GM19240 (cell line): ENCODE measurements at regions not wholly inside any gene's neighbourhood (a gene's known extent, or its start where the extent isn't known, plus 50 kb on each side); places are given as distances from the start of the nearest gene placed in this dataset.
A peak's percentile ranks its signal among the peaks of the same experiment; 100 is the strongest.
"Not testable (repeated sequence)": the region's sequence is repeated elsewhere in the genome, so short reads cannot be mapped to it uniquely, and the experiment has no call there.

Experiments used
- DNase-seq: peaks from one replicate; pipeline ENCODE4 v3.0.0; 2011; ENCODE audit warnings: low spot score; ENCODE audit not compliant: insufficient read length

- no peak for DNase-seq
Observed at GRCh38 chr20:52010541-52010940, 181.0 kb downstream of the ZFP64 start.

GRCh38 chr20:52008874-52009273 is 182.7 kb downstream of the ZFP64 start:
- no peak for DNase-seq

- no peak for DNase-seq
Observed at GRCh38 chr20:52004715-52005114, 186.9 kb downstream of the ZFP64 start.

- DNase-seq, result no peak
Observed at GRCh38 chr20:52004018-52004417, 187.6 kb downstream of the ZFP64 start.

- no peak for DNase-seq
Observed at GRCh38 chr20:52003415-52003814, 188.2 kb downstream of the ZFP64 start.

GRCh38 chr20:52001999-52002666 is 189.4 kb downstream of the ZFP64 start:
- DNase-seq, result no peak

GRCh38 chr20:51997281-51997936 is 194.2 kb downstream of the ZFP64 start:
- DNase-seq, result not testable (repeated sequence)

GRCh38 chr20:51995551-51995951 is 193.2 kb upstream of the SALL4 start:
- DNase-seq, result no peak

GRCh38 chr20:51994751-51995417 is 192.6 kb upstream of the SALL4 start:
- no peak for DNase-seq

GRCh38 chr20:51987812-51988211 is 185.5 kb upstream of the SALL4 start:
- no peak for DNase-seq

GRCh38 chr20:51985013-51985415 is 182.7 kb upstream of the SALL4 start:
- DNase-seq, result no peak

GRCh38 chr20:51980277-51980676 is 178.0 kb upstream of the SALL4 start:
- no peak for DNase-seq

GRCh38 chr20:51979226-51979625 is 176.9 kb upstream of the SALL4 start:
- no peak for DNase-seq

- no peak for DNase-seq
Observed at GRCh38 chr20:51978070-51978501, 175.8 kb upstream of the SALL4 start.

GRCh38 chr20:51972056-51972455 is 169.7 kb upstream of the SALL4 start:
- DNase-seq, result no peak

- no peak for DNase-seq
Observed at GRCh38 chr20:51970858-51971257, 168.5 kb upstream of the SALL4 start.

- DNase-seq, result no peak
Observed at GRCh38 chr20:51969191-51969590, 166.9 kb upstream of the SALL4 start.

- DNase-seq, result no peak
Observed at GRCh38 chr20:51968151-51968550, 165.8 kb upstream of the SALL4 start.

- peak; percentile 4 for DNase-seq
Observed at GRCh38 chr20:51966296-51966971, 164.1 kb upstream of the SALL4 start.

- no peak for DNase-seq
Observed at GRCh38 chr20:51961964-51962761, 159.8 kb upstream of the SALL4 start.

- no peak for DNase-seq
Observed at GRCh38 chr20:51960047-51960675, 157.8 kb upstream of the SALL4 start.
